NCI-H345 treated with DMSO at 0.1 percent for 48 hours (cell line): ENCODE measurements at regions not wholly inside any gene's neighbourhood (a gene's known extent, or its start where the extent isn't known, plus 50 kb on each side); places are given as distances from the start of the nearest gene placed in this dataset.

Experiments used
- DNase-seq: peaks from one replicate; lab custom pipeline; 2025; ENCODE audit not compliant: unreplicated experiment; lab: John Stamatoyannopoulos, UW

DNA sequence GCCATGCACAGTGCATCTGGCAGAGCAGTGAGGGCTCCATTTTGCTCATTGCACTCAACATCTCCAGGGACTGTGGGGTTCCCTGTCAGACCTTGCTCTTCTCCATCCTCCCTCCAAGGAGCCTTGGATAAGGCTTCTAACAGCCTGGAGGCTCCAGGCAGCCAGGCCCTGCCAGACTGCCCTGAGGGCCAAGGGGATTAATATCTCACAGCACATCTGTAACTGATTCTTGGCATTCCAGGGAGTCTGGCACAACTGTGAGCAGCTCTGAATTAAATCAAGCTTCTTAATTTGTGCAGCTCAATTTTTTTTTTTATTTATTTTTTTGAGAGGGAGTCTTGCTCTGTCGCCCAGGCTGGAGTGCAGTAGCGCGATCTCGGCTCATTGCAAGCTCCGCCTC lies 224.5 kb upstream of the PGRMC2 start:
- DNase-seq, result no peak

DNA sequence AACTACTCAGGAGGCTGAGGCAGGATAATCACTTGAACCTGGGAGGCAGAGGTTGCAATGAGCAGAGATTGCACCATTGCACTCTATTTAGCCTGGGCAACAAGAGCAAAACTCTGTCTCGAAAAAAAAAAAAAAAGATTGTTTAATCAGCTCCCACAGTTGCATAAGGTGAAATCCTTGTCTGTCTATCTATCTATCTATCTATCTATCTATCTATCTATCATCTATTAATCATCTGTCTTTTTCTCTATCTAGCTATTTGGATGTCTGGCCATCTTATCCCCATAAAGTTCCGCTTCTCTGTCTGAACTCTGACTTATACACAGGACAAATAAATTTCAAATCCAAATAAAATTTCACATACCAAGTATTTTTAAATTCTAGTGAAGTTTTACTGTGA lies 223.2 kb upstream of the PGRMC2 start:
- DNase-seq, result no peak

GRCh38 chr4:128502818-128503527 lies 215.4 kb upstream of the PGRMC2 start:
- DNase-seq, result no peak

- DNase-seq, result no peak
Measured at GRCh38 chr4:128501239-128501638, 213.6 kb upstream of the PGRMC2 start.

DNA sequence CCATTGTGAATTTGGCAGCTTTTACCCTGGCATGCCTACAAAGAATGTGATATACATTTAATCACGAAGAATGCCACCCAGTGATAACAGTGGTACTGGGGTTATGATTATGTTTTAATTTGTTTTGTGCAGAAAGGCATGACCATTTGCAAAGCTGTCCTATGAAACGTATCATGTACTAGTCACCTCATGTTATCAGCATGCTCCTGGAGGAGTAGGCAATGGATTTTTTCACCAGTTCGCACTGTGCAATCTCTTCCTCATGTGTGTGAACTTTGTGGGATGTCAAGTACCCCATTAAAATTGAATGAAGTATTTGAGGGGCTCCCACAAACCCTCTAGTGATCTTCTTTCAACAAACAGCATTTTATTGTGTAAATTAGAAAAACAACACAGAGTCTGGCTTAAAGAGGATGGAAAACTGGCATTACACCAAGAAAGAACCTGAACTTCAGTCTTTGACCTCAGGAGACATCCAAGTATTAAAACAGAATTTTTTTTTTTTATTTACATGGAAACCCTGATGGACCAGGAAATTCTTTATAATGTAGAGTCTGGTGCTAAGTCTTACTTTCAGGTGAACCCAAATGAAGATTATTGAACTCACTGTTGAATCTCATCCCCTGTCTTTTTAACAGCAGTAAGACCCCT lies 200.6 kb upstream of the PGRMC2 start:
- DNase-seq, result no peak

DNA sequence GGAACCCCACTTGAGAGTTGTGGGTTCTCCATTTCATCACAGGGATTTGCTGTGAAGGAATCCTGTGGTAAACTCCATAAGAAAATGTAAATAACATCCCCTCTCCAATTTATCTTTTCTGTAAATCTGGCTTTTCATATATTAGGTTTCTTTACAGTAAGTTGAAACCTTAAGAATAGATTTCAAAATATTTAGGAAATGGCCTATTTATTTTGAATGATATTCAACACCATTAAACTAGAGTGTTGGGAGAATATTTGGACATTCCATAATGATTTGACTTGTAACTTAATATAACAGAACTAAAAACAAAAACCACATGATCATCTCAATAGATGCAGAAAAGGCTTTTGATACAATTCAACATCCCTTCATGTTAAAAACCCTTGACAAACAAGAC lies 197.3 kb upstream of the PGRMC2 start:
- no peak for DNase-seq

DNA sequence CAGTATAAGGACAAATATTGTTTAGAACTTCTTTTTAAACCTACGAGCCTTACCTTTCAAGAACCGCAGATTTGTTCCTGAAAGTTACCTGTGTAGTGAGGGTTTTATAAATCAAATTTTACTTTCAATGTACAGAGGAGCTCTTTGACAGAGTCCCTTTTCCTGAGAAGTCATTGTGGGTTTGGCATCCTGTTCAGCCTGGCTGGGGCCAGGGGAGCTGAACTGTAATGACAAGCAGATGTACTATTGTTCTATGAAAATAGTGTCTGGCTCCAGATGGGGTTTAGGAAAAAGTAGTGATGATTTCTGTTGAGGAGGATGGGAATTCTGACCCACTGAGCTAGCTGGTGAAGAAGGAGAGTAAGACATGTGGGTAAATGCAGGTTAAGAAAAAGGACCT lies 196.2 kb upstream of the PGRMC2 start:
- no peak for DNase-seq

- no peak for DNase-seq
Measured at GRCh38 chr4:128483041-128483440, 195.4 kb upstream of the PGRMC2 start.

GRCh38 chr4:128481752-128482480 lies 194.3 kb upstream of the PGRMC2 start:
- DNase-seq, result no peak

- no peak for DNase-seq
Measured at GRCh38 chr4:128480945-128481344, 193.3 kb upstream of the PGRMC2 start.

DNA sequence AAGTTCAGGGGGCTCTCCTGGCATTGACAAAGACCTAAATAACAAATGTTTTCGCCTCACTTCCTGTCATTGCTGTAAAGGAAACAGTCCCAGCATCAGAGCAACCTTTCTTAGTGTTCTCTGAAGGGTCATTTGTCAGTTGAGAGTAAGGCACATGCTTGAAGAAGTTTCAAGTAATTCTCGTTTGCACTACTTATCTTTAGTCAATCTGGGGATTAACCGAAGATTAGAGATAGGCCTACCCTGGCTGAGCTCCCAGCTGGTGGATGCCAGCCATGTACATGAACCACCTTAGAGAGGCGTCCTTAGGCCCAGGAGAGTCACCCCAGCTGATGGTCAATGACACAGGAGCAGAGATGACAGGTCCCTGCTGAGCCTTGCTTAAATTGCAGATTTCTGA lies 189.9 kb upstream of the PGRMC2 start:
- no peak for DNase-seq

- no peak for DNase-seq
Measured at GRCh38 chr4:128475597-128475996, 188.0 kb upstream of the PGRMC2 start.

- DNase-seq, result no peak
Measured at GRCh38 chr4:128471576-128471975, 184.0 kb upstream of the PGRMC2 start.

GRCh38 chr4:128470492-128471053 lies 183.0 kb upstream of the PGRMC2 start:
- DNase-seq, result no peak

DNA sequence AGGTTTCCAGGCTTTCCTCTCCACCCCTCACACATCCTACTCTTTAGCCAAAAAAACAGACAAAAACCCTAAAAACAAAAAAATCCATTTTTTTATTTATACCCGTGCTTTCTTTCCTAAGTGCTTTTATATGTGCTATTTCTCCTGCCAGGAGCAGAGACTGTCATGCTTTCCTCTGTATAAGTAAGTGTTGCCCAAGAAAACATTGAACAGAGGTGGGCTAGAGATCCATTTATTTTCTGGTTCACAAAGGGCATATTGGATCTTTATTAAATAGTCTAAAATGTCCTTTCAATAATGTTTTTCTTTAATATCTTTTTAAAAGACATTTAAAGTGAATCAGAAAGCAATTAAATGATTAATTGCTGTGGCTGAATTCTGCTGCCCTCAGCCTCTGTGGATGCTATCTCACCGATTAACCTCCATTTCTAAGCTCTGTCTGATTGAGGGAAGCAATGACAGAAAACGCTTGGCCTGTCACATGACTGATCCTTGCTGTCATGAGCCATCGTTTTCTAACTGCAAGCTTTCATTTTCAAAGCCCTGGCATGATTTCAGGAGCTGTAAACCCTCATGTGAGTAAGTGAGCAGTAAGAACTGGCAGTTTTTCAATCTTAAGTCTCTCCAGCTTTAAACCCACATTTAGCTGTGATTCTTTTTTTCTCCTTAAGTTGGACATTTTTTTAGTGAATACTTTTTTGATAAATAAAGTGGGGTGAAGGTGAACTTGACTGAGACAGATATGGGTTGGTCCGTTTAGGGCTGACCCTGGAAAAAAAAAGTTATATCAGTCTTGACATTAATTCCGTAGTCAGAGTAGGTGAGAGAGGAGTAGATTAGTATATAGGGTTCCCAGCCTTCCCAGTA lies 180.7 kb upstream of the PGRMC2 start:
- no peak for DNase-seq

GRCh38 chr4:128465523-128465922 lies 177.9 kb upstream of the PGRMC2 start:
- DNase-seq, result no peak

DNA sequence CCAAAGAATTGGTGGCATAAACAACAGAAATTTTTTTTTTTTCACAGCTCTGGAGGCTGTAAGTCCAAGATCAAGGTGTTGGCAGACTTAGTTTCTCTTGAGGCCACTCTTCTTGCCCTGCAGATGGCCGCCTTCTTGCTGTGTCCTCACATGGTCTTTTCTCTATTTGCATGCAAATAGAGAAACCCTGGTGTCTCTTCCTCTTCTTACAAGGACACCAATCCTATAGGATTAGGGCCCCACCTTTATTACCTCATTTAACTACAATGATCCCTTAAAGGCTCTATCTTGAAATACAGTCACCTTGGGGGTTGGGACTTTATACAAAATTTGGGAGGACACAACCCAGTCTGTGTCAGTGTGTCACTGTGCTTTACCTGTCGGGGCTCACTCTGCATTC lies 175.4 kb upstream of the PGRMC2 start:
- no peak for DNase-seq

- no peak for DNase-seq
Measured at GRCh38 chr4:128462103-128462783, 174.6 kb upstream of the PGRMC2 start.

DNA sequence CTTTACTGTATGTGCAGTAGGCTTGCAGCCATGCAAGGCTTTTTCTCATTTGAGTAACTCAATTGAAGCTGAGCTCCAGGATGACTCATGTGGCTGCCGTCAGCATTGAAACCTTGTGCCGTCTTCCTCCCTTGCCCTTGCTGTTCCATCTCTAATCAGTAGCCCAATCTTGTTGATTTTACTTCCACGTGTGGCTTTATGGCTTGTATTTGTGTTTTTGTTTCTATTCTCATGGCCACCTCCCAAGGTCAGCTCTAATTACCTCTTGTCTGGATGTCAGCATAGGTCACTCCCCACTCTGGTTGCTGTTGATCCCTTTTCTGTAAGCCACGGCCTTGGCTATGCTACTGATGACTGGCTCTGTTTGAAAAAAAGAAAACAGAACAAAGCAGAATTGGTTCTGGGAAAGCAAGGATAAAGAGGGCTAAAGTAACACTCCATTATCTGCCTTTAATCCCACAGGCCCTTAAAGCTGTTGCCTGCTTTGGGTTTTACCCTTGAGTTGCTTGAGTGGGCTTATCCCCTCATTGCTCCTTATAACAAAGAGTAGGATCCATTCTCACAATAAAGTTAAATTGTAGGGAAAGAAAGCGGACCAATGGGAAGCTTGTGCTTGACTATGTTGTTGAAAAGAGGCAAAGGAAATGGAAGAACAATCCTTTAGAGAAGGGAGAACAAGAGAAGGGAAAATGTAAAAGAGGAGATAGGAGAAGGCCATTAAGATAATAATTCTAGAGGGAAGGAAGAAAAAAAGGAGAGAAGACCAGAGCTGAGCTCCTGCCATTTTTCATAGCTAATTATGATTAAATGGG lies 173.9 kb upstream of the PGRMC2 start:
- no peak for DNase-seq

GRCh38 chr4:128459547-128459946 lies 171.9 kb upstream of the PGRMC2 start:
- no peak for DNase-seq
